ENCODE measurements at regions not wholly inside any gene's neighbourhood (a gene's known extent, or its start where the extent isn't known, plus 50 kb on each side); places are given as distances from the start of the nearest gene placed in this dataset.

DNA sequence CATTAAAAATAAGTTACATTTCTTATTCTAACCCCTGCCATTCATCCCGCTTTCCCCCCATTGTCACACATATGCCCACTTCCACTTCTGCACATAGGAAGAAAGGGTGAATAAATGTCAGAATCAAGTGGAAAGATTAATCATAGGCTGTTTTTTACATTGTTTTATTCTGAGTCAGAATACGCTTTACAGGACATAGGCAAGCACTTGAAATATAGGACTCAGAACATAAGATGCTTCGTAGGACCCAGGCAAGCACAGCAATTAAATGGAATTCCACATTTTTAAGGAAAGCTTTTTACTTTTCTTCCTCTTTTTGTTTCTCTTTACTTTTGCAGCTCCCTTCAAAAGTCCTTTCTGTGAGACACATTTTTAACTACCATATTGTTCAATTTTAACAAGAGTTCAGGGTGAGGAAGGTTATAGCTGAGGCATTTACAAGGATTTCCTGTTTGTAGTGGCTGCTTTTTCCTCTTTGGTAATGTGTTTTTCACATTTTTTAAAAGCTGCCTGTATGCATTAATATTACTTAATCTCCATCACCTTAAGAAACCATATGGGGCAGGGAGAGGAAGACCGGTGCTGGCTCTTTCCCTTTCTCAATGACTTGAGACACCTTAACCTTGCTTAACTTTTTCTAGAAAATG, 130.0 kb downstream of the TES start:
- TF ChIP-seq POLR2A (IDR thresholded peaks at IDR 0.05), result no peak
- TF ChIP-seq, protein P1, sequence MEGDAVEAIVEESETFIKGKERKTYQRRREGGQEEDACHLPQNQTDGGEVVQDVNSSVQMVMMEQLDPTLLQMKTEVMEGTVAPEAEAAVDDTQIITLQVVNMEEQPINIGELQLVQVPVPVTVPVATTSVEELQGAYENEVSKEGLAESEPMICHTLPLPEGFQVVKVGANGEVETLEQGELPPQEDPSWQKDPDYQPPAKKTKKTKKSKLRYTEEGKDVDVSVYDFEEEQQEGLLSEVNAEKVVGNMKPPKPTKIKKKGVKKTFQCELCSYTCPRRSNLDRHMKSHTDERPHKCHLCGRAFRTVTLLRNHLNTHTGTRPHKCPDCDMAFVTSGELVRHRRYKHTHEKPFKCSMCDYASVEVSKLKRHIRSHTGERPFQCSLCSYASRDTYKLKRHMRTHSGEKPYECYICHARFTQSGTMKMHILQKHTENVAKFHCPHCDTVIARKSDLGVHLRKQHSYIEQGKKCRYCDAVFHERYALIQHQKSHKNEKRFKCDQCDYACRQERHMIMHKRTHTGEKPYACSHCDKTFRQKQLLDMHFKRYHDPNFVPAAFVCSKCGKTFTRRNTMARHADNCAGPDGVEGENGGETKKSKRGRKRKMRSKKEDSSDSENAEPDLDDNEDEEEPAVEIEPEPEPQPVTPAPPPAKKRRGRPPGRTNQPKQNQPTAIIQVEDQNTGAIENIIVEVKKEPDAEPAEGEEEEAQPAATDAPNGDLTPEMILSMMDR (IDR thresholded peaks at IDR 0.05), result no peak
